GM18909 (cell line): ENCODE measurements at regions not wholly inside any gene's neighbourhood (a gene's known extent, or its start where the extent isn't known, plus 50 kb on each side); places are given as distances from the start of the nearest gene placed in this dataset.

Source experiments
- ATAC-seq: cut with Tn5 transposase; IDR thresholded peaks from one replicate; pipeline ENCODE4 v1.9.1; 2021; ENCODE audit warnings: mild to moderate bottlenecking; ENCODE audit not compliant: unreplicated experiment, poor library complexity

- no peak for ATAC-seq
These were observed 318.7 kb upstream of the IRX4 start for GRCh38 chr5:2201421-2201820.

GRCh38 chr5:2201011-2201410, 318.3 kb upstream of the IRX4 start:
- ATAC-seq: no peak

- no peak for ATAC-seq
These were observed 317.7 kb upstream of the IRX4 start for GRCh38 chr5:2200261-2200950.

GRCh38 chr5:2199697-2200096, 317.0 kb upstream of the IRX4 start:
- no peak for ATAC-seq

GRCh38 chr5:2196989-2197619, 314.4 kb upstream of the IRX4 start:
- ATAC-seq: no peak

GRCh38 chr5:2196416-2196815, 313.7 kb upstream of the IRX4 start:
- ATAC-seq: no peak

- ATAC-seq: no peak
These were observed 312.2 kb upstream of the IRX4 start for GRCh38 chr5:2194949-2195348.

- ATAC-seq: no peak
These were observed 311.5 kb upstream of the IRX4 start for GRCh38 chr5:2194236-2194555.

- ATAC-seq: no peak
These were observed 311.0 kb upstream of the IRX4 start for GRCh38 chr5:2193542-2194235.

- no peak for ATAC-seq
These were observed 310.4 kb upstream of the IRX4 start for GRCh38 chr5:2193142-2193541.

- no peak for ATAC-seq
These were observed 309.8 kb upstream of the IRX4 start for GRCh38 chr5:2192496-2192895.

GRCh38 chr5:2191972-2192371, 309.2 kb upstream of the IRX4 start:
- ATAC-seq: no peak

GRCh38 chr5:2190549-2190948, 307.8 kb upstream of the IRX4 start:
- no peak for ATAC-seq

GRCh38 chr5:2188661-2189060, 305.9 kb upstream of the IRX4 start:
- ATAC-seq: no peak

GRCh38 chr5:2188137-2188536, 305.4 kb upstream of the IRX4 start:
- no peak for ATAC-seq

GRCh38 chr5:2187687-2188086, 305.0 kb upstream of the IRX4 start:
- no peak for ATAC-seq

GRCh38 chr5:2187156-2187555, 304.4 kb upstream of the IRX4 start:
- no peak for ATAC-seq

- no peak for ATAC-seq
These were observed 303.8 kb upstream of the IRX4 start for GRCh38 chr5:2186472-2187015.

GRCh38 chr5:2185646-2186471, 303.1 kb upstream of the IRX4 start:
- no peak for ATAC-seq
